Activated naive CD4-positive, alpha-beta T cell treated with anti-CD3 and anti-CD28 coated beads, Interleukin-2, amount 10 ng/mL, durations not matched to agents 7 days and 5 days (primary cell): ENCODE measurements at regions not wholly inside any gene's neighbourhood (a gene's known extent, or its start where the extent isn't known, plus 50 kb on each side); places are given as distances from the start of the nearest gene placed in this dataset.

Experiments
- CTCF ChIA-PET: fragments of 350-600 bp; sonication (Branson Sonifier 250); formaldehyde crosslinking; loops from one replicate; lab custom pipeline; 2021; ENCODE audit warnings: antibody characterized with exemption; lab: Charles Lee
- DNase-seq: peaks from one replicate; pipeline ENCODE4 v3.0.0-alpha.2; 2020
- H3K27ac Mint-ChIP-seq: one replicate; pipeline ENCODE4 v1.8.0; 2021; ENCODE audit warnings: mild to moderate bottlenecking, moderate library complexity, mixed read lengths
- H3K27me3 Mint-ChIP-seq: one replicate; pipeline ENCODE4 v1.8.0; 2021; ENCODE audit warnings: mild to moderate bottlenecking, mixed read lengths
- H3K36me3 Mint-ChIP-seq: one replicate; pipeline ENCODE4 v1.8.0; 2021; ENCODE audit warnings: mixed read lengths
- H3K4me1 Mint-ChIP-seq: one replicate; pipeline ENCODE4 v1.8.0; 2021; ENCODE audit warnings: mixed read lengths
- H3K4me3 Mint-ChIP-seq: one replicate; pipeline ENCODE4 v1.8.0; 2021; ENCODE audit warnings: mild to moderate bottlenecking, moderate library complexity, mixed read lengths
- H3K9me3 Mint-ChIP-seq: one replicate; pipeline ENCODE4 v1.8.0; 2021; ENCODE audit warnings: mixed read lengths

GRCh38 chr12:108409481-108409880, 70.4 kb upstream of the CMKLR1 start:
- Mint-ChIP-seq H3K27ac (no peak overlapping the region), H3K27me3 (peaks cover 4% of the 10 kb centered on the region), H3K36me3 (no peaks in the 10 kb centered on the region), H3K9me3 (no peaks in the 10 kb centered on the region), H3K4me1 (no peaks in the 10 kb centered on the region), H3K4me3 (no peak overlapping the region)
- CTCF ChIA-PET, result no interaction called here
- DNase-seq, result no peak

GRCh38 chr12:108403952-108404351, 64.8 kb upstream of the CMKLR1 start:
- Mint-ChIP-seq H3K27ac (no peak overlapping the region), H3K4me1 (no peaks in the 10 kb centered on the region), H3K36me3 (no peaks in the 10 kb centered on the region), H3K4me3 (no peak overlapping the region), H3K9me3 (no peaks in the 10 kb centered on the region), H3K27me3 (no peaks in the 10 kb centered on the region)
- no peak for DNase-seq
- CTCF ChIA-PET, result no interaction called here

- Mint-ChIP-seq H3K9me3 (no peaks in the 10 kb centered on the region), H3K27me3 (no peaks in the 10 kb centered on the region), H3K27ac (no peak overlapping the region), H3K36me3 (no peaks in the 10 kb centered on the region), H3K4me3 (no peak overlapping the region), H3K4me1 (no peaks in the 10 kb centered on the region)
- DNase-seq, result no peak
- CTCF ChIA-PET, result no interaction called here
These were observed 62.9 kb upstream of the CMKLR1 start for GRCh38 chr12:108401964-108402363.

- Mint-ChIP-seq H3K9me3 (no peaks in the 10 kb centered on the region), H3K4me1 (no peaks in the 10 kb centered on the region), H3K27me3 (no peaks in the 10 kb centered on the region), H3K4me3 (no peak overlapping the region), H3K36me3 (no peaks in the 10 kb centered on the region), H3K27ac (no peak overlapping the region)
- no peak for DNase-seq
- CTCF ChIA-PET, result no interaction called here
These were observed 61.9 kb upstream of the CMKLR1 start for GRCh38 chr12:108400900-108401480.

GRCh38 chr12:108400481-108400880, 61.4 kb upstream of the CMKLR1 start:
- Mint-ChIP-seq H3K27me3 (no peaks in the 10 kb centered on the region), H3K4me3 (no peak overlapping the region)
- CTCF ChIA-PET, result interaction anchor here (0.7 kb wide), 1 partner anchor 29 kb away, joined by 3 read pairs; no protein-coding TSS in a partner anchor

DNA sequence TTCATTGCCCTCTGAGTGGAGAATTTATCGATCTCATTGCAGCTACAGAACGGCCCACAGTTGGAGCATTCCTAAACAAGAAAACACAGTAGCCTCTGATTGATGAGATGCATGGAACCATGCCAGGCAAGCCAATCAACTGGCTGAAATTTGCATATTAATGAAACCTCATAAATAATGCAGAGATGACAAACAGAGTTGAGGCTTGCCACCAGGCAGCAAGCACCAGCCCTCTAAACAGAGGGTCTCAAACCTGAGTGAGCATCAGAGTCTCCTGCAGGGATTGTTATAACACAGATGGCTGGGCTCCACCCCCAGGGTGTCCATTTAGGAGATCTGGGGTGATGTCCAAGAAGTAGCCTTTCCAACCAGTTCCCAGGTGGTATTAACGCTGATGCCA, 60.9 kb upstream of the CMKLR1 start:
- Mint-ChIP-seq H3K27ac (no peak overlapping the region), H3K9me3 (no peaks in the 10 kb centered on the region), H3K27me3 (no peaks in the 10 kb centered on the region), H3K4me3 (no peak overlapping the region), H3K36me3 (no peaks in the 10 kb centered on the region), H3K4me1 (no peaks in the 10 kb centered on the region)
- DNase-seq, result no peak
- CTCF ChIA-PET, result interaction anchor here (0.7 kb wide), 1 partner anchor 30 kb away, joined by 3 read pairs; no protein-coding TSS in a partner anchor

More at GRCh38 chr12:108400481-108400880, 61.4 kb upstream of the CMKLR1 start:
- Mint-ChIP-seq H3K36me3 (no peaks in the 10 kb centered on the region), H3K9me3 (no peaks in the 10 kb centered on the region), H3K4me1 (no peaks in the 10 kb centered on the region), H3K27ac (no peak overlapping the region)
- DNase-seq, result no peak

- H3K4me3 Mint-ChIP-seq, result no peak overlapping the region
- DNase-seq, result no peak
- H3K4me1 Mint-ChIP-seq, result no peaks in the 10 kb centered on the region
- H3K36me3 Mint-ChIP-seq, result no peaks in the 10 kb centered on the region
- no peaks in the 10 kb centered on the region for H3K27me3 Mint-ChIP-seq
- CTCF ChIA-PET, result no interaction called here
- H3K9me3 Mint-ChIP-seq, result no peaks in the 10 kb centered on the region
- H3K27ac Mint-ChIP-seq, result no peak overlapping the region
These were observed 60.4 kb upstream of the CMKLR1 start for GRCh38 chr12:108399514-108399913.

- CTCF ChIA-PET, result no interaction called here
- Mint-ChIP-seq H3K36me3 (no peaks in the 10 kb centered on the region), H3K27me3 (no peaks in the 10 kb centered on the region), H3K27ac (no peak overlapping the region), H3K4me1 (no peaks in the 10 kb centered on the region), H3K9me3 (no peaks in the 10 kb centered on the region), H3K4me3 (no peak overlapping the region)
- no peak for DNase-seq
These were observed 55.1 kb upstream of the CMKLR1 start for GRCh38 chr12:108394196-108394595.

DNA sequence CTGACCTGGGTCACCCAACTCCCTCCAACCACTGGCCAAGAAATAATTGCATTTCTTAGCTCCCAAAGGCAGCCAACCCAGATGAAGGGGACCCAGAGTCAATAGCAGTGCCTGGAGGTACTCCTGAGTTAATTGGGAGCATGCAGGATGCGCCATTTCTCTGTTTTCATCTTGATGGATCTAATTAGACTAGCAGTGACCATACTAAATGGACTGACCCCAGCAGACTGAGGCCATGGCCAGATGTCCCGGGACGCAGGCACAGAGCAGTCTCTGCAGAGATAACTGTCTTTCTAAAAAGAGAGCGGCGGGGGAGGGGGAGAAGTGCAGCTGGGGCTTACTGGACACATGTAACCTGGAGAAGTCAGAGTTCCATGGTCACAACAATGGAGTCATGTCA, 53.2 kb upstream of the CMKLR1 start:
- H3K4me3 Mint-ChIP-seq, result no peak overlapping the region
- H3K9me3 Mint-ChIP-seq, result no peaks in the 10 kb centered on the region
- CTCF ChIA-PET, result no interaction called here
- H3K36me3 Mint-ChIP-seq, result no peaks in the 10 kb centered on the region
- no peaks in the 10 kb centered on the region for H3K4me1 Mint-ChIP-seq
- H3K27me3 Mint-ChIP-seq, result no peaks in the 10 kb centered on the region
- H3K27ac Mint-ChIP-seq, result no peak overlapping the region
- no peak for DNase-seq

GRCh38 chr12:108390495-108391203, 51.5 kb upstream of the CMKLR1 start:
- Mint-ChIP-seq H3K27ac (no peak overlapping the region), H3K36me3 (no peaks in the 10 kb centered on the region), H3K27me3 (no peaks in the 10 kb centered on the region), H3K4me1 (no peaks in the 10 kb centered on the region), H3K9me3 (no peaks in the 10 kb centered on the region), H3K4me3 (no peak overlapping the region)
- CTCF ChIA-PET, result no interaction called here
- no peak for DNase-seq

DNA sequence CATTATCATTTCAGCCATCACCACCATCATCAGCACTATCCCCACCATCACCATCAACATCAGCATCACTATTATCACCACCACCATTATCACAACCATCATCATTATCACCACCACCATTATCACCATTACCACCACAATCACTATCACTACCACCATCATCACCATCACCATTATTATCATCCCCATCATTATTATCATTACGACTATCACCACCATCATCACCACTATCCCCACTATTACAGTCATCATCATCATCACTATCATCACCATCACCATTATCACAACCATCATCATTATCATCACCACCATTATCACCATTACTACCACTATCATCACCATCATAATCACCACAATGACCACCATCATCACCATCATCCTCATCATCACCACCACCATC, 50.4 kb upstream of the CMKLR1 start:
- no peaks in the 10 kb centered on the region for H3K36me3 Mint-ChIP-seq
- H3K4me3 Mint-ChIP-seq, result no peak overlapping the region
- CTCF ChIA-PET, result no interaction called here
- H3K9me3 Mint-ChIP-seq, result no peaks in the 10 kb centered on the region
- H3K27me3 Mint-ChIP-seq, result no peaks in the 10 kb centered on the region
- H3K27ac Mint-ChIP-seq, result no peak overlapping the region
- H3K4me1 Mint-ChIP-seq, result no peaks in the 10 kb centered on the region
- no peak for DNase-seq
